SK-N-SH (cell line): ENCODE measurements at regions not wholly inside any gene's neighbourhood (a gene's known extent, or its start where the extent isn't known, plus 50 kb on each side); places are given as distances from the start of the nearest gene placed in this dataset.

ENCODE experiments used
- CTCF ChIA-PET: fragments of 300-600, 350-600 bp; formaldehyde crosslinking; extraction: SDS; loops from one replicate; lab custom pipeline; 2021; lab: Yijun Ruan, JAX
- POLR2A ChIA-PET: fragments of 350-600 bp; sonication (Branson Sonifier 250); formaldehyde crosslinking; extraction: SDS; loops from one replicate; lab custom pipeline; 2020; ENCODE audit warnings: antibody characterized with exemption, inconsistent platforms; lab: Yijun Ruan, JAX
- DNase-seq: peaks from one replicate; pipeline ENCODE4 v3.0.0; 2012
- H2AFZ ChIP-seq: fragments of 200-600 bp; sonication (generic); 2 replicates; pipeline ENCODE4 v1.8.1; 2016; ENCODE audit warnings: antibody characterized with exemption, mild to moderate bottlenecking, low read depth
- H3F3A ChIP-seq: fragments of 200-600 bp; sonication (generic); replicated peaks from 2 replicates; pipeline ENCODE3; 2016; ENCODE audit warnings: antibody characterized with exemption, mild to moderate bottlenecking; ENCODE audit not compliant: insufficient read depth
- H3K27ac ChIP-seq, 2 experiments: fragments of 200-500 bp in 1 of 2; fragments of 200-600 bp in 1 of 2; sonication (Bioruptor generic) in 1 of 2; sonication (generic), shearing (Covaris generic) in 1 of 2; 2 replicates each; pipeline versions ENCODE4 v1.5.1 to v1.6.1; 2014 to 2016; ENCODE audit warnings: low read depth in 2 of 2, inconsistent platforms in 1 of 2, low read length in 1 of 2, mild to moderate bottlenecking in 1 of 2, mixed read lengths in 1 of 2
- H3K27me3 ChIP-seq: fragments of 200-600 bp; sonication (generic), shearing (Covaris generic); 2 replicates; pipeline ENCODE4 v1.6.1; 2016; ENCODE audit warnings: mixed run types; ENCODE audit not compliant: insufficient read depth
- H3K36me3 ChIP-seq, 2 experiments: fragments of 200-500 bp in 1 of 2; fragments of 200-600 bp in 1 of 2; sonication (Bioruptor generic) in 1 of 2; sonication (generic) in 1 of 2; replicated peaks in 1 of 2; 2 replicates each; pipeline versions ENCODE3 to v1.5.1; 2014 to 2016; ENCODE audit warnings: low read length in 1 of 2, mild to moderate bottlenecking in 1 of 2; ENCODE audit not compliant: insufficient read depth in 2 of 2, control insufficient read depth in 1 of 2
- H3K4me1 ChIP-seq, 2 experiments: fragments of 200-500 bp in 1 of 2; fragments of 200-600 bp in 1 of 2; sonication (Bioruptor generic) in 1 of 2; sonication (generic), shearing (Covaris generic) in 1 of 2; 2 replicates each; pipeline versions ENCODE4 v1.5.1 to v1.6.1; 2014 to 2016; ENCODE audit warnings: low read depth in 1 of 2, low read length in 1 of 2, mixed run types in 1 of 2; ENCODE audit not compliant: insufficient read depth in 2 of 2, control insufficient read depth in 1 of 2
- H3K4me2 ChIP-seq: fragments of 200-600 bp; sonication (generic), shearing (Covaris generic); 2 replicates; pipeline ENCODE4 v1.6.1; 2017; ENCODE audit warnings: mixed run types
- H3K4me3 ChIP-seq, 2 experiments: fragments of 200-500 bp in 1 of 2; fragments of 200-600 bp in 1 of 2; sonication (Bioruptor generic) in 1 of 2; sonication (generic), shearing (Covaris generic) in 1 of 2; 2 replicates each; pipeline versions ENCODE4 v1.5.1 to v1.8.1; 2014 to 2016; ENCODE audit warnings: low read depth in 2 of 2, inconsistent platforms in 1 of 2, low read length in 1 of 2, mild to moderate bottlenecking in 1 of 2, mixed read lengths in 1 of 2, moderate library complexity in 1 of 2
- H3K79me2 ChIP-seq: fragments of 200-600 bp; sonication (generic); 2 replicates; pipeline ENCODE4 v1.8.1; 2017; ENCODE audit warnings: mild to moderate bottlenecking; ENCODE audit not compliant: insufficient read depth
- H3K9ac ChIP-seq: fragments of 200-600 bp; sonication (generic); 2 replicates; pipeline ENCODE4 v1.6.1; 2017; ENCODE audit warnings: mixed run types
- H3K9me2 ChIP-seq: fragments of 200-600 bp; sonication (generic); 2 replicates; pipeline ENCODE4 v1.6.1; 2017; ENCODE audit warnings: mixed run types
- H3K9me3 ChIP-seq: fragments of 200-600 bp; sonication (generic); 2 replicates; pipeline ENCODE4 v1.6.1; 2017; ENCODE audit warnings: mixed run types, mild to moderate bottlenecking, moderate library complexity
- H4K20me1 ChIP-seq: fragments of 200-600 bp; sonication (generic); 2 replicates; pipeline ENCODE4 v1.6.1; 2017; ENCODE audit warnings: mild to moderate bottlenecking, mixed run types; ENCODE audit not compliant: insufficient read depth
- ELF1 ChIP-seq: IDR thresholded peaks from 2 replicates; pipeline ENCODE4 v1.4.0; 2012
- EP300 ChIP-seq, 2 experiments: IDR thresholded peaks; 2 replicates each; pipeline versions ENCODE4 v1.4.0 to v1.6.1; 2012; ENCODE audit warnings: borderline replicate concordance in 1 of 2, low read depth in 1 of 2, low read length in 1 of 2
- FOXM1 ChIP-seq: IDR thresholded peaks from 2 replicates; pipeline ENCODE4 v1.4.0; 2012; ENCODE audit warnings: low read depth, mild to moderate bottlenecking
- GABPA ChIP-seq: IDR thresholded peaks from 2 replicates; pipeline ENCODE4 v1.4.0; 2012; ENCODE audit warnings: low read depth, mild to moderate bottlenecking
- MAX ChIP-seq: IDR thresholded peaks from 2 replicates; pipeline ENCODE4 v1.4.0; 2012; ENCODE audit warnings: low read depth
- MXI1 ChIP-seq: IDR thresholded peaks from 2 replicates; pipeline ENCODE4 v1.6.1; 2012; ENCODE audit warnings: mild to moderate bottlenecking, low read depth, low read length, improper control_type of control experiment
- NFIC ChIP-seq: IDR thresholded peaks from 2 replicates; pipeline ENCODE4 v1.4.0; 2012; ENCODE audit warnings: borderline replicate concordance
- NRF1 ChIP-seq: IDR thresholded peaks from 2 replicates; pipeline ENCODE4 v1.6.1; 2012; ENCODE audit warnings: low read depth, mild to moderate bottlenecking, low read length
- RAD21 ChIP-seq: IDR thresholded peaks from 2 replicates; pipeline ENCODE4 v1.6.1; 2012; ENCODE audit warnings: mild to moderate bottlenecking, low read length
- RFX5 ChIP-seq: IDR thresholded peaks from 2 replicates; pipeline ENCODE4 v1.6.1; 2012; ENCODE audit warnings: mild to moderate bottlenecking, improper control_type of control experiment, low read length
- TAF1 ChIP-seq: IDR thresholded peaks from 2 replicates; pipeline ENCODE4 v1.6.1; 2012; ENCODE audit warnings: low read depth, mild to moderate bottlenecking, low read length, moderate library complexity, borderline replicate concordance
- TCF12 ChIP-seq: IDR thresholded peaks from 2 replicates; pipeline ENCODE4 v1.4.0; 2012
- TEAD4 ChIP-seq: IDR thresholded peaks from 2 replicates; pipeline ENCODE4 v1.4.0; 2012; ENCODE audit warnings: mild to moderate bottlenecking, borderline replicate concordance; ENCODE audit not compliant: insufficient read depth
- WGBS: methylation state at CpG from one replicate; pipeline ENCODE4 v1.1.6; 2017; ENCODE audit warnings: low lambda C conversion rate; 5-methylcytosine and 5-hydroxymethylcytosine counted together

- Histone ChIP-seq H3K4me3 (no peak overlapping the region), H3K27me3 (no peaks in the 10 kb centered on the region), H3K36me3 (no peaks in the 10 kb centered on the region), H4K20me1 (no peaks in the 10 kb centered on the region), H3K9me3 (no peaks in the 10 kb centered on the region), H2AFZ (no peak overlapping the region), H3K9ac (no peak overlapping the region), H3K9me2 (no peaks in the 10 kb centered on the region), H3F3A (no peaks in the 10 kb centered on the region), H3K4me2 (no peak overlapping the region), H3K79me2 (no peaks in the 10 kb centered on the region), H3K27ac (no peak overlapping the region), H3K4me1 (peaks cover 0 to 12% of the 10 kb centered on the region in 2 experiments; a peak in 1 of 4 replicates)
- no peak for DNase-seq
- CTCF ChIA-PET, result no interaction called here
- TF ChIP-seq NRF1, result no peak
- no peak for TF ChIP-seq GABPA
- no peak for TF ChIP-seq RFX5
- TF ChIP-seq TEAD4, result no peak
- TF ChIP-seq RAD21, result no peak
- TF ChIP-seq, all 33 proteins: peak for 0
- 88% methylated on average over 8 of the region's 8 CpGs for WGBS
- POLR2A ChIA-PET, result no interaction called here
Observed at GRCh38 chr10:33655165-33655815, 320.8 kb upstream of the NRP1 start.

- ChIA-PET CTCF (interaction anchor here (0.6 kb wide), 2 partner anchors 9 to 242 kb away, joined by 3 read pairs; no protein-coding TSS in a partner anchor), POLR2A (no interaction called here)
- H3K9ac ChIP-seq, result no peak overlapping the region
- H4K20me1 ChIP-seq, result no peaks in the 10 kb centered on the region
- no peak overlapping the region for H2AFZ ChIP-seq
- H3K4me1 ChIP-seq, result peaks cover 0 to 12% of the 10 kb centered on the region in 2 experiments; a peak in 1 of 4 replicates
- H3K9me2 ChIP-seq, result no peaks in the 10 kb centered on the region
- H3K79me2 ChIP-seq, result no peaks in the 10 kb centered on the region
- H3K4me3 ChIP-seq, result no peak overlapping the region
- no peak for TF ChIP-seq ELF1
- no peak for TF ChIP-seq MXI1
- no peak for TF ChIP-seq MAX
- TF ChIP-seq TAF1, result no peak
- no peak for TF ChIP-seq FOXM1
- TF ChIP-seq EP300 (IDR thresholded peaks at IDR 0.05; ENCODE audit: borderline replicate concordance in 1 of 2, low read depth in 1 of 2, low read length in 1 of 2), result no peak
- no peak for TF ChIP-seq TCF12
- TF ChIP-seq NFIC, result no peak
- no peaks in the 10 kb centered on the region for H3K9me3 ChIP-seq
- H3F3A ChIP-seq, result no peaks in the 10 kb centered on the region
- H3K36me3 ChIP-seq, result no peaks in the 10 kb centered on the region
- no peak for DNase-seq
- H3K4me2 ChIP-seq, result no peak overlapping the region
- H3K27ac ChIP-seq, result no peak overlapping the region
- 71% methylated on average over 7 of the region's 7 CpGs for WGBS
- no peaks in the 10 kb centered on the region for H3K27me3 ChIP-seq
Observed at GRCh38 chr10:33653584-33654367, 319.3 kb upstream of the NRP1 start.
